Panc1 (cell line): ENCODE measurements at regions not wholly inside any gene's neighbourhood (a gene's known extent, or its start where the extent isn't known, plus 50 kb on each side); places are given as distances from the start of the nearest gene placed in this dataset.

Source experiments
- ATAC-seq: fragments of 200-7000 bp; cut with Tn5 transposase; 2 replicates; pipeline ENCODE4 v1.9.1; 2020; ENCODE audit warnings: mild to moderate bottlenecking, moderate library complexity
- BruUV-seq: library from RNA; stranded (reverse); fragments of 400-500 nt; replicated peaks from 2 replicates; lab custom pipeline; 2021; lab: Mats Ljungman, UMichigan
- CTCF ChIA-PET: fragments of 300-600 bp; sonication (Branson Sonifier 250); formaldehyde crosslinking; loops from one replicate; lab custom pipeline; 2022; ENCODE audit warnings: antibody characterized with exemption; lab: Charles Lee
- POLR2A ChIA-PET: fragments of 300-600 bp; sonication (Branson Sonifier 250); formaldehyde crosslinking; loops from one replicate; lab custom pipeline; 2022; ENCODE audit warnings: antibody characterized with exemption; lab: Charles Lee
- DNase-seq: peaks from one replicate; pipeline ENCODE4 v3.0.0-alpha.2; 2010; ENCODE audit warnings: low read depth, low spot score
- H3K27ac ChIP-seq: 2 replicates; pipeline ENCODE4 v1.5.1; 2011; ENCODE audit warnings: mild to moderate bottlenecking, low read length, inconsistent platforms
- H3K27me3 ChIP-seq: fragments of 200-500 bp; sonication (Bioruptor generic); 2 replicates; pipeline ENCODE4 v1.6.0; 2014; ENCODE audit warnings: low read length, inconsistent platforms; ENCODE audit not compliant: control insufficient read depth, insufficient read depth
- H3K36me3 ChIP-seq: fragments of 200-500 bp; sonication (Bioruptor generic); 2 replicates; pipeline ENCODE4 v1.5.1; 2014; ENCODE audit warnings: inconsistent platforms, mild to moderate bottlenecking, low read length, moderate library complexity; ENCODE audit not compliant: control insufficient read depth, insufficient read depth
- H3K4me1 ChIP-seq: 2 replicates; pipeline ENCODE4 v1.5.1; 2011; ENCODE audit warnings: inconsistent platforms, mild to moderate bottlenecking, low read length, moderate library complexity; ENCODE audit not compliant: control insufficient read depth, insufficient read depth
- H3K4me3 ChIP-seq, 2 experiments: 2 replicates each; pipeline ENCODE4 v1.5.1; 2011 to 2012; ENCODE audit warnings: low read depth in 2 of 2, low read length in 2 of 2, mild to moderate bottlenecking in 2 of 2, inconsistent platforms in 1 of 2, moderate library complexity in 1 of 2
- H3K9me3 ChIP-seq: fragments of 200-500 bp; sonication (Bioruptor generic); 2 replicates; pipeline ENCODE4 v1.5.1; 2014; ENCODE audit warnings: low read depth, mild to moderate bottlenecking, inconsistent platforms, low read length, moderate library complexity; ENCODE audit not compliant: control insufficient read depth, insufficient read depth
- POLR2AphosphoS5 ChIP-seq: IDR thresholded peaks from 2 replicates; pipeline ENCODE4 v1.6.1; 2012; ENCODE audit warnings: mild to moderate bottlenecking, low read depth, low read length, moderate library complexity
- SIN3A ChIP-seq: IDR thresholded peaks from 2 replicates; pipeline ENCODE4 v1.6.1; 2012; ENCODE audit warnings: low read depth, mild to moderate bottlenecking, low read length, moderate library complexity, borderline replicate concordance; ENCODE audit not compliant: insufficient read depth
- TCF7L2 ChIP-seq: IDR thresholded peaks from 2 replicates; pipeline ENCODE4 v1.6.1; 2011; ENCODE audit warnings: mild to moderate bottlenecking, low read depth, low read length, inconsistent platforms
- in situ Hi-C: cut with HindIII; loops from 2 replicates; pipeline ENCODE4 v1.10.0; 2016; ENCODE audit warnings: low sequenced_read_pairs, low pct_unique_long_range_greater_than_20kb
- intact Hi-C: fragments of 100-400 bp; cut with micrococcal nuclease; formaldehyde crosslinking; loops from one replicate; pipeline ENCODE4 v1.10.0; 2022; ENCODE audit not compliant: unreplicated experiment
- TF ChIP-seq, protein P1 (sequence below), 2 experiments: IDR thresholded peaks; 2 replicates each; pipeline ENCODE4 v1.6.1; 2011 to 2012; ENCODE audit warnings: low read depth in 2 of 2, control low read depth in 1 of 2, low read length in 1 of 2, mild to moderate bottlenecking in 1 of 2, moderate library complexity in 1 of 2; ENCODE audit not compliant: insufficient read depth in 1 of 2
- TF ChIP-seq, protein P2 (sequence below): fragments of 450-650 bp; IDR thresholded peaks from 2 replicates; pipeline ENCODE4 v1.5.1; 2017; ENCODE audit warnings: mild to moderate bottlenecking

- ChIA-PET POLR2A (no interaction called here), CTCF (no interaction called here)
- H3K27me3 ChIP-seq: no peaks in the 10 kb centered on the region
- no peak overlapping the region for H3K27ac ChIP-seq
- no peak overlapping the region for H3K4me3 ChIP-seq
- H3K9me3 ChIP-seq: no peaks in the 10 kb centered on the region
- no peaks in the 10 kb centered on the region for H3K4me1 ChIP-seq
- ATAC-seq (no peak), DNase-seq (no peak)
- TF ChIP-seq TCF7L2: no peak
- no peak for TF ChIP-seq SIN3A
- TF ChIP-seq POLR2AphosphoS5: no peak
- TF ChIP-seq, protein P1, sequence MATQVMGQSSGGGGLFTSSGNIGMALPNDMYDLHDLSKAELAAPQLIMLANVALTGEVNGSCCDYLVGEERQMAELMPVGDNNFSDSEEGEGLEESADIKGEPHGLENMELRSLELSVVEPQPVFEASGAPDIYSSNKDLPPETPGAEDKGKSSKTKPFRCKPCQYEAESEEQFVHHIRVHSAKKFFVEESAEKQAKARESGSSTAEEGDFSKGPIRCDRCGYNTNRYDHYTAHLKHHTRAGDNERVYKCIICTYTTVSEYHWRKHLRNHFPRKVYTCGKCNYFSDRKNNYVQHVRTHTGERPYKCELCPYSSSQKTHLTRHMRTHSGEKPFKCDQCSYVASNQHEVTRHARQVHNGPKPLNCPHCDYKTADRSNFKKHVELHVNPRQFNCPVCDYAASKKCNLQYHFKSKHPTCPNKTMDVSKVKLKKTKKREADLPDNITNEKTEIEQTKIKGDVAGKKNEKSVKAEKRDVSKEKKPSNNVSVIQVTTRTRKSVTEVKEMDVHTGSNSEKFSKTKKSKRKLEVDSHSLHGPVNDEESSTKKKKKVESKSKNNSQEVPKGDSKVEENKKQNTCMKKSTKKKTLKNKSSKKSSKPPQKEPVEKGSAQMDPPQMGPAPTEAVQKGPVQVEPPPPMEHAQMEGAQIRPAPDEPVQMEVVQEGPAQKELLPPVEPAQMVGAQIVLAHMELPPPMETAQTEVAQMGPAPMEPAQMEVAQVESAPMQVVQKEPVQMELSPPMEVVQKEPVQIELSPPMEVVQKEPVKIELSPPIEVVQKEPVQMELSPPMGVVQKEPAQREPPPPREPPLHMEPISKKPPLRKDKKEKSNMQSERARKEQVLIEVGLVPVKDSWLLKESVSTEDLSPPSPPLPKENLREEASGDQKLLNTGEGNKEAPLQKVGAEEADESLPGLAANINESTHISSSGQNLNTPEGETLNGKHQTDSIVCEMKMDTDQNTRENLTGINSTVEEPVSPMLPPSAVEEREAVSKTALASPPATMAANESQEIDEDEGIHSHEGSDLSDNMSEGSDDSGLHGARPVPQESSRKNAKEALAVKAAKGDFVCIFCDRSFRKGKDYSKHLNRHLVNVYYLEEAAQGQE (IDR thresholded peaks at IDR 0.05; ENCODE audit: insufficient read depth in 1 of 2, low read depth in 2 of 2, low read length in 1 of 2): no peak
- TF ChIP-seq, protein P2, sequence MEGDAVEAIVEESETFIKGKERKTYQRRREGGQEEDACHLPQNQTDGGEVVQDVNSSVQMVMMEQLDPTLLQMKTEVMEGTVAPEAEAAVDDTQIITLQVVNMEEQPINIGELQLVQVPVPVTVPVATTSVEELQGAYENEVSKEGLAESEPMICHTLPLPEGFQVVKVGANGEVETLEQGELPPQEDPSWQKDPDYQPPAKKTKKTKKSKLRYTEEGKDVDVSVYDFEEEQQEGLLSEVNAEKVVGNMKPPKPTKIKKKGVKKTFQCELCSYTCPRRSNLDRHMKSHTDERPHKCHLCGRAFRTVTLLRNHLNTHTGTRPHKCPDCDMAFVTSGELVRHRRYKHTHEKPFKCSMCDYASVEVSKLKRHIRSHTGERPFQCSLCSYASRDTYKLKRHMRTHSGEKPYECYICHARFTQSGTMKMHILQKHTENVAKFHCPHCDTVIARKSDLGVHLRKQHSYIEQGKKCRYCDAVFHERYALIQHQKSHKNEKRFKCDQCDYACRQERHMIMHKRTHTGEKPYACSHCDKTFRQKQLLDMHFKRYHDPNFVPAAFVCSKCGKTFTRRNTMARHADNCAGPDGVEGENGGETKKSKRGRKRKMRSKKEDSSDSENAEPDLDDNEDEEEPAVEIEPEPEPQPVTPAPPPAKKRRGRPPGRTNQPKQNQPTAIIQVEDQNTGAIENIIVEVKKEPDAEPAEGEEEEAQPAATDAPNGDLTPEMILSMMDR: no peak
- intact Hi-C loops (no loop called here), in situ Hi-C loops (no loop called here)
- no peaks in the 10 kb centered on the region for H3K36me3 ChIP-seq
- no TSS peak for BruUV-seq
Observed at GRCh38 chr17:56031636-56032035, 121.6 kb upstream of the ANKFN1 start.

- DNase-seq (no peak), ATAC-seq (no peak)
- Histone ChIP-seq H3K27ac (no peak overlapping the region), H3K4me1 (no peaks in the 10 kb centered on the region), H3K9me3 (no peaks in the 10 kb centered on the region), H3K36me3 (no peaks in the 10 kb centered on the region), H3K4me3 (no peak overlapping the region), H3K27me3 (no peaks in the 10 kb centered on the region)
- CTCF ChIA-PET: no interaction called here
- intact Hi-C loops: no loop called here
- POLR2A ChIA-PET: no interaction called here
- no TSS peak for BruUV-seq
- in situ Hi-C loops: no loop called here
- TF ChIP-seq SIN3A: no peak
- no peak for TF ChIP-seq TCF7L2
- TF ChIP-seq, protein P2: no peak
- TF ChIP-seq, protein P1 (IDR thresholded peaks at IDR 0.05; ENCODE audit: insufficient read depth in 1 of 2, low read depth in 2 of 2, low read length in 1 of 2): no peak
- no peak for TF ChIP-seq POLR2AphosphoS5
Observed at GRCh38 chr17:56034197-56034635, 119.1 kb upstream of the ANKFN1 start.
